ENCODE measurements at regions not wholly inside any gene's neighbourhood (a gene's known extent, or its start where the extent isn't known, plus 50 kb on each side); places are given as distances from the start of the nearest gene placed in this dataset.

DNA sequence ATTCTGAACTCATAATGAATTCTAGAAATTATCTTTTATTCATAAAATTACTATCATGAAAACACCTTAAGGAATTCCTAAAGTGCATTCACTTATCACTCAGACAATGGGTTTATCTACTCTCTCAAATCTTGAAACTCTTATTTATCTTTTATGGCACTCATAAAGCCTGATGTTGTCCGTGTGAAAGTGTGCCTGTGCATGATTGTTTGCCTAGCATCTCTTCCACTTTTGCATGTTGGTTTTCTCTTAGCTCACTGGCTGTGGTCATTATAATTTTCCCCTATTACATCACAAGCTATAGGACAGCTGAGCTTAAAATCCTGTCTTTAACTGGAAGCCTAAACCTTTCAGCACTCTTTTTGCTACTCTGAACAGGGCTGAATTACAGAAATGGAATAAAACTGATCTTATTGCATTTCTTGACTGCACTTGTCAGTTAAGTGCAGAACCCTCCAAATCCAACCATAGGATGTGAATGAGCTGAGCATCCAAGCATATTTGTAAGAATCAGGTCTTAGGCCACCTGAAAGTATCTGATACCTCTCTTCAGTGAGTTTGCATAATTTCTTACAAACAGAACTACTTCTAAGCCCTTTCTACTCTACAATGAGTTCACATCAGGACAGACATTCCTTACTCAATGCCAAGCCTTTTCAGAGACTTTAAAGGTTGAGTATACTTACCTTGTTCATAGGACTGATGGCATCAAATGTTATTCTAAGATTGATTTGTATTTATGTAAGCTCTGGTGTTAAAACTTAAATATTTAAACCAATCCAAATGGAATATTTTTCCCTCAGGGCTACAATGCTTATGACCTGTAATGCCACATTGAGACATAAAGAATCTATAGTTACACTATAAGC, 221.2 kb upstream of the KITLG start:
- no peak for DNase-seq

GRCh38 chr12:88793096-88793495, 212.8 kb upstream of the KITLG start:
- no peak for DNase-seq

DNA sequence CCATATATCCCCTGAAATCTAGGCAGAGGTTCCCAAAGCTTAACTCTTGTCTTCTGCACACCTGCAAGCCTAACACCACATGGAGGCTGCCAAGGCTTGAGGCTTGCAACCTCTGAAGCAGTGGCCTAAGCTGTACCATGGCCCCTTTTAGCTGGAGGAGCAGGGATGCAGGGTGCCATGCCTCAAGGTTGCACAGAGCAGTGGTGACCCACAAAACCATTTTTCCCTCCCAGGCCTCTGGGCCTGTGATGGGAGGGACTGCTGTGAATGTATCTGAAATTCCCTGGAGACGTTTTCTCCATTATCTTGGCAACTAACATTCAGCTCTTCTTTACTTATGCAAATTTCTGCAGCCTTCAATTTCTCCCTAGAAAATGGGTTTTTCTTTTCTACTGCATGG, 210.0 kb upstream of the KITLG start:
- no peak for DNase-seq

DNA sequence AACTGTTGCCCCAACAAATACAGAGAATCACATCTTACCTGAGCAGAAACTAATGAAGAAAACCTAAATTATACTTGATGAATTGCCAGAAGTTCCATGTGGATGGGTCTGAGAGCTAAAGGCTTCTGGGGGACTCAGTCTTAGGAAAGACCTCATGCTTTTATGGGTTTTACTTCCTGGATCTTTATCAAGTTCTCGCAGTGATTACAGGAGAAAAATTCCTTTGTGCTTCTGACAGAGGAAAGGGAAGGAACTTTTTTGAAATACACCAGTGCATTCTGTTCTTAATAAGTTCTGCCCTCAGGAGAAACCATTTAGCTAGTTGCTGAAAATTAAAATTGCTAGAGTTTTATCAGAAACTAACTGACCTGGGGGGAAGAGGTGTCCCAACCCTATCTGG, 203.9 kb upstream of the KITLG start:
- DNase-seq, result no peak

DNA sequence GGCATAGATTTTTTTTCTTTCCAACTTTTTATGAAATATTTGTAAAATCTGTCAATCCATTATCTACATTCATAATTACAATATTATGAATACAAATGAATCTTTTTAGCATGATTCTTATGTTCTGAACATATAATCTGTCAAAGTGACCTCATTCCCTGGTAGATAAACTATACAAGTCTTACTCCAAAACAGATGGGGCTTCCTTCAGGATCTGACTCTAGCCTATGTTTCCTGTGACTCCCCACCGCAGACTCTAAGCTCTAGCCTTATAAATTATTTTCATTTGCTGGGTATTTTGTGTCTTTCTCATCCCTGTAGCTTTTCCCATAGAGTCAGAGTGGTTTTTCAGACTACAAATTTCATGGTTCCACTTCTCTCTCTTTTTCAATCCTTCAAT, 202.1 kb upstream of the KITLG start:
- no peak for DNase-seq

DNA sequence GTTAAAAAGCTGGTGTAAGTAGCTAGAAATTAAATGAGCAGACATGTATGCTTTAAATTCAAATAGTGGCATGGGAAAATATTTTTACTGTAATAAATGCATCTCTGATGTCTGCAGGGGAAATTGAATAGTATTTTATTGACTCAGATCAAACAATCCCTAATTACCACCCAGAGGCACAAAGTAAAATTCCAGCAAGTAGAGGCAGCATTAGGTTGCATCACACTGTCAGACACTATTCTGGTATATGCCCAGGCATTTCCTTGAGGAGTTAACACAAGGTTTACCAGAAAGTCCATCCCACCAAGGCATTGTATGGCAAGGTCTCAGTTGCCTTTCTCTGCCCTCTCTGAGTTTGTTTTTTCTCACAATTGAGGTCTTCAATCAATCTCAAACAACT, 201.6 kb upstream of the KITLG start:
- DNase-seq, result no peak

DNA sequence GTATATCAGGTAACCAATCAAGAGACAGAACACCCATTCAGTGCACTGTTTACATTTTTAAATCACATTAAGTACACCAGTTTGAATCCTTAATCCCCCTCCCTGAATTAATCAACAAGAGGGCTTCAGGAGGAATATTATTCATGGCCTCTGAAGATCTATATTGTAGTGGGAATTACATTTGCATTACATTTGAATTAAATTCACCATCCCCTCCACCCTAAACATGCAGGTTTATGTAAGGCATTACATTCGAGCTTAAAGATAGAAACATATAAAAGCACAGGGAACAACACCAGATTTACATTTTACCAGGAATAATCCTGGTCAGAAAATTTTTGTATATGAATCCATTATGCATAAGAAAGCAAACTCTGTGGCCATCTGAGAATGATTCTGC, 197.8 kb upstream of the KITLG start:
- DNase-seq, result no peak

GRCh38 chr12:88775742-88776151, 195.5 kb upstream of the KITLG start:
- DNase-seq, result no peak

GRCh38 chr12:88767699-88768098, 187.4 kb upstream of the KITLG start:
- DNase-seq, result no peak

DNA sequence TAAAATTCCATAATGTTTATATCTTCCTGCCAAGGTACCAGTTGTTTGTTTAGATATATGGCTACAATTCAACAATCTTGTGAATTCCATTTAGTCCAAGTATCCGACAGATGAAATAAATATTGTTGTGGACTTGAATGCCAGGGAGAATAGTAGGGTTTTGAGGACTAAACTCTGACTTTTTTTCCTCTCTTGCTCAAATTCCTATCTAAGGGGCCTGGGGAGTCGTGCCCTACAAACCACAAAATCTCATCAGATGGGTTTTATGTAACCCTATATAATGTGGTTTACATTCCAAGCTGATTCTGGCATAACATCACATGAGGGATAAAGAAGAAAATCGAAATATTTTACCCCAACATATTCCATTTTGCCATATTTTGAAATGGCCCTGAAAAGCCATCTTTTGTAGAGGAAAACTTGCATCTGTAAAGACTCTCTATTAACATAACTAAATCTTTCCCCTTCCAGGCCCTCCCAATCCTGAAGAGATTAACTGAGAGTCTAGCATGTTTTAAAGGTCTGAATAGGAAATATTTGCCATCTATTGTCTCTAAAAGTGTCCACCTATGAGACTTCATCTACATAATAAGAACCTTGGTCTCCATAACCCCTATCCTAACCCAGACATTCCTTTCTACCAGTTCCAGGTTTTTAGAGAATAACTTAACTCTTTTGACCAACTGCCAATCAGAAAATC, 184.7 kb upstream of the KITLG start:
- DNase-seq, result no peak

DNA sequence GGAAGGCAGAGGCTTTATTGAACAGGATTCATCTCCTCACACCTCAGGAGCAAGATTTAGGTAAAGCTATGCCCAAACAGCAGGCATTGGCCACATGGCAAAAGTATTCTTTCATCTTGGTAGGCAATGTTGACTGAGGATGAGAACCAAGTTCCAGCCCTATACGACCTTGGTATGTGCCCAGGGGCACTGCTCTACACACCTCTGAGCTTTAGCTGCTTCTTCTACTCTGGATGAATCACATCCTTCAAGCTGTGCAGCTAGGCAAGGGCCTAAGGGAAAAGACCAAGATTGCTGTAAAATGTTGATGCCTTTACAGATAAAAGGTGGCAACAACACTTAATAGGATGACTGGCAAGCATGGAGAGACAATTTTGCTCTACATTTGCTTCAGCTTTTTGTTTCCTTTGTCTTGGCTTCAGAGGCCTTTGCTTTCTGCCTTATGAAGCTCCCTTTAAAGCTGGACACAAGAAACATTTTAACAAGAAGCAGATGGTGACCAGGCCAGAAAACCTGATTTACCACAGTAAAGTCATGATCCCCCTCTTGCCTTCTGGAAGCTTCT, 183.3 kb upstream of the KITLG start:
- no peak for DNase-seq

GRCh38 chr12:88758176-88758575, 177.9 kb upstream of the KITLG start:
- no peak for DNase-seq

GRCh38 chr12:88756917-88757316, 176.6 kb upstream of the KITLG start:
- DNase-seq, result no peak

DNA sequence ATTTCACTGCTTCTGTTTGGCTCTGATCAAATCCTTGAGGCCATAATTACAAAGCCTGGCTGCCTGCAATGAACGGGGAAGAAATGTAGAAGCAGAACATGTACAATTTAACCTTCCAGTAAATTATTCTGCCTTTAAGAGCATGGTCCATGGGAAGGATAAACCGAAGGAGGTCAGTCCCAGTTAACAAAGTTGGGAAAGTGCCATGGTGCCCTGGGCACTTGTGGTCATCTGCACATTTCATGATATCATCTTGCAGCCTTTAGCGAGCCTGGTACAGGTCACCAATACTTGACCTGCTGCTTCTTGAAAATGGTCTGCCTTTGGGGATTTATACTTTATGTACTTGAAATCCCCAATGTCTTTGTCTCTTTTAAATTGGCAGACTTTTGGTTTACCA, 175.9 kb upstream of the KITLG start:
- no peak for DNase-seq

DNA sequence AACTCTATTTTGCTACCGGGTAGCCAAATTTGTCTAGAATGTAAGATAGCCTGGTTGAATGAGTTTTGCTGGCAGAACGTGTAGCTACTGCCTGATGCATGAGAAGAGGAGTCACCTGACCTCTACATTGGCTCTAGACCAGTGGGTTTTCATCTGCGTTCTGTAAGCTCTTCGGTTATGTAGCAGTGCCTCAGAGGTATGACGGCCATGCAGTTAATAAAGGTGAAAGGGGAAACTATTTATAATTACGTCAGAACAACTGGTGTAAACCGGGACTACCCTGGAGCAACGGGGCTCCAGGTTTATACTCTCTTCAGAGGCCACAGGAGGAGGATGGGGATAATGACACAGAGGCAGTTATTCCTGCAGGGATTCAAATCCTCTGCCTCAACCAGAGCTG, 173.4 kb upstream of the KITLG start:
- DNase-seq, result no peak

DNA sequence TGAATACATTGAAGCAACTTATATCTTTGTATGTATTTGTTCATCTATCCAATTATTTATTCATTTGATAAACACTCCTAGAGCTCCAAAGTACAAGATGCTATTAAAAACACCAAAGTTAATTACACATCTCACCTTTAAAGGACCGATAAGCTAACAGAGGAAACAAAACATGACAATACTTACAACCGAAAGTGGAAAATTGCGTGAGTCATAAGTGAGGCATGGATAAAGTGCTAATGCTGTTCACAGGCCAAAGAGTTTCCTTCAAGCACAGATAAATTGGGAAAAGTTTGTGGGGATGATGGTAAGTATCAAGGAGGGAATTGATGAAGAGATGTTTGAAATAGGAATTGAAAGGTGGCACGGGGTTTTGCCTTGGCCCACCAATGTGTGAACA, 172.8 kb upstream of the KITLG start:
- DNase-seq, result no peak

- no peak for DNase-seq
Measured at GRCh38 chr12:88752183-88752582, 171.9 kb upstream of the KITLG start.

- DNase-seq, result no peak
Measured at GRCh38 chr12:88750867-88751543, 170.7 kb upstream of the KITLG start.

- no peak for DNase-seq
Measured at GRCh38 chr12:88746386-88746785, 166.1 kb upstream of the KITLG start.

DNA sequence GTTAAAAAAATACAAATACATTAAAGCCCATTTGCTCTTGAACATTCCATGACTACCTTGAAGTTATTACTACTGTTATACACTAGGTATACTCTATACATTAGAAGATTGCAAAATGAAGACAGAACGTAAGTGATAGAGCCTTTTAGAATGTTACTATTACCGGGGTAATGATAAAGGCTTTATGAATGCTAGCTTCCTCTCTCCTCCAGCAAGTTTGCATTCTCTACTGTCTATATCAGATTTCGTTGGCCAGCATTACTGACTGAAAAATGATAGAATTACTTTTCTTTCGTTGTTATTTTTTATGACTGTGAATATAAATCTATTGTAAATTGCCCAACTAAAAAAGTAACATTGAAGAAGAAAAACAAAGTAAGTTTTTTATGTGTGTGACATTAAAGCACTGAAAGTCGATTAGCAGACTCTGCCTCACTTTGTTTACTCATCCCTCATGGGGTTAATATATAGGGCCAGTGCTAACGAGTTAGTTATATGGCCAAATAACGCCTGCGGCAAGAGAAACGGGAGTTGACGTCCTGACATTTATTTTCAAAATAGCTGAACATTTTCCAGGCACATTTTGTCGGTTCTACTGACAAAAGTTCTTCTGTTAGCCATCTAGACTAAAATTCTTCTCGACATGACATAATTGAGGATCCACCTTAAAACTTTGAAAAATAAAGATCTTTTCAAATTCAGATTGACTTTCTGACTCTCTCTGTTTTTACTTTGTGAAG, 163.8 kb upstream of the KITLG start:
- no peak for DNase-seq

- no peak for DNase-seq
Measured at GRCh38 chr12:88737838-88738472, 157.7 kb upstream of the KITLG start.

GRCh38 chr12:88736031-88736430, 155.8 kb upstream of the KITLG start:
- DNase-seq, result no peak

All from CD4-positive, alpha-beta T cell treated with Interferon gamma for 1 hour (primary cell).